Stomach (tissue), 8 donors: ENCODE measurements at regions not wholly inside any gene's neighbourhood (a gene's known extent, or its start where the extent isn't known, plus 50 kb on each side); places are given as distances from the start of the nearest gene placed in this dataset.

Experiments used
- DNase-seq, 2 donors: peaks; one replicate each; pipeline versions ENCODE4 v3.0.0 to v3.0.0-alpha.2; 2013 to 2019
- H3K27ac ChIP-seq, 5 donors: fragments of 200-600 bp in 4 of 5; sonication (generic) in 4 of 5; one replicate each; pipeline ENCODE4 v1.5.1; 2013 to 2019; ENCODE audit warnings: mild to moderate bottlenecking in 1 of 5, moderate library complexity in 1 of 5
- H3K27me3 ChIP-seq, 3 donors: fragments of 200-600 bp; sonication (generic); one replicate each; pipeline ENCODE4 v1.5.1; 2017 to 2019; ENCODE audit warnings: mixed run types in 1 of 3
- H3K36me3 ChIP-seq, 4 donors: fragments of 200-600 bp; sonication (generic); 1 replicate in 3 of 4; 2 replicates in 1 of 4; pipeline ENCODE4 v1.5.1; 2016 to 2019
- H3K4me1 ChIP-seq, 4 donors: fragments of 200-600 bp; sonication (generic); one replicate each; pipeline ENCODE4 v1.5.1; 2016 to 2019
- H3K4me3 ChIP-seq, 4 donors: fragments of 200-600 bp; sonication (generic) in 3 of 4; one replicate each; pipeline ENCODE4 v1.5.1; 2016 to 2019; ENCODE audit warnings: mild to moderate bottlenecking in 1 of 4
- H3K9me3 ChIP-seq, 4 donors: fragments of 200-600 bp; sonication (generic); one replicate each; pipeline ENCODE4 v1.5.1; 2016 to 2019
- CTCF ChIP-seq, 7 experiments: fragments of 450-650 bp in 4 of 7; fragments of 200-600 bp in 3 of 7; sonication (generic) in 3 of 7; IDR thresholded peaks; one replicate each; pipeline ENCODE4 v1.5.1; 2016 to 2019; ENCODE audit warnings: antibody characterized with exemption in 7 of 7, control low read depth in 2 of 7, mild to moderate bottlenecking in 1 of 7
- EP300 ChIP-seq: sonication (generic); formaldehyde crosslinking; IDR thresholded peaks from one replicate; pipeline ENCODE4 v1.6.1; 2017; ENCODE audit warnings: antibody characterized with exemption
- POLR2A ChIP-seq, 4 donors: fragments of 450-650 bp; IDR thresholded peaks; one replicate each; pipeline ENCODE4 v1.6.1; 2016; ENCODE audit warnings: antibody characterized with exemption in 4 of 4, control low read depth in 2 of 4, mild to moderate bottlenecking in 1 of 4, moderate library complexity in 1 of 4
- POLR2AphosphoS5 ChIP-seq, 3 donors: sonication (generic); formaldehyde crosslinking; IDR thresholded peaks; one replicate each; pipeline ENCODE4 v1.6.1; 2016; ENCODE audit warnings: antibody characterized with exemption in 3 of 3
- WGBS, 5 donors: extraction: QIAGEN DNeasy Blood & Tissue Kit in 3 of 5; methylation state at CpG; one replicate each; pipeline versions ENCODE4 v1.1.5 to v1.1.7; 2013 to 2018; 5-methylcytosine and 5-hydroxymethylcytosine counted together
- intact Hi-C: fragments of 100-400 bp; cut with DNase I; formaldehyde crosslinking; loops from one replicate; pipeline ENCODE4 v1.15.1; 2023; ENCODE audit warnings: low total_unique reads
- donor health status: healthy with polysubstance abuse.
- donor health status: Bipolar disorder and iron deficiency.
- donor health status: healthy.

GRCh38 chr13:110985541-110985940 lies 70.7 kb upstream of the ANKRD10 start:
- H3K27me3 ChIP-seq: no peaks in the 10 kb centered on the region
- no peak overlapping the region for H3K4me3 ChIP-seq
- H3K27ac ChIP-seq: no peak overlapping the region
- intact Hi-C loops: no loop called here
- H3K36me3 ChIP-seq: no peaks in the 10 kb centered on the region
- peaks cover 0 to 14% (median 6%) of the 10 kb centered on the region in 4 donors for H3K4me1 ChIP-seq
- WGBS, 5 donors: 38 to 56% (median 48%) methylated on average over 2 of the region's 2 CpGs
- peak in 1 of 2 donors; percentile 28 for DNase-seq
- no peak for TF ChIP-seq CTCF (IDR thresholded peaks at IDR 0.05)
- no peak for TF ChIP-seq EP300
- no peak for TF ChIP-seq POLR2A (IDR thresholded peaks at IDR 0.05)
- TF ChIP-seq POLR2AphosphoS5 (IDR thresholded peaks at IDR 0.05): no peak
- H3K9me3 ChIP-seq: no peaks in the 10 kb centered on the region

GRCh38 chr13:110984798-110985197 lies 69.9 kb upstream of the ANKRD10 start:
- intact Hi-C loops: no loop called here
- no peaks in the 10 kb centered on the region for H3K9me3 ChIP-seq
- no peak overlapping the region for H3K27ac ChIP-seq
- no peaks in the 10 kb centered on the region for H3K27me3 ChIP-seq
- WGBS, 5 donors: 56 to 91% (median 84%) methylated on average over 3 of the region's 3 CpGs
- H3K4me1 ChIP-seq: peaks cover 0 to 14% (median 6%) of the 10 kb centered on the region in 4 donors
- no peak overlapping the region for H3K4me3 ChIP-seq
- DNase-seq: no peak
- TF ChIP-seq POLR2A (IDR thresholded peaks at IDR 0.05) (no peak), EP300 (no peak), CTCF (IDR thresholded peaks at IDR 0.05) (no peak)
- no peaks in the 10 kb centered on the region for H3K36me3 ChIP-seq

GRCh38 chr13:110984381-110984780 lies 69.5 kb upstream of the ANKRD10 start:
- Histone ChIP-seq H3K36me3 (no peaks in the 10 kb centered on the region), H3K27me3 (no peaks in the 10 kb centered on the region), H3K9me3 (peaks cover 0 to 3% (median 0%) of the 10 kb centered on the region in 4 donors), H3K27ac (no peak overlapping the region), H3K4me3 (no peak overlapping the region), H3K4me1 (peaks cover 0 to 14% (median 6%) of the 10 kb centered on the region in 4 donors)
- intact Hi-C loops: no loop called here
- peak in 1 of 2 donors; percentile 30 for DNase-seq
- 59 to 84% (median 71%) methylated on average over 5 of the region's 5 CpGs for WGBS, 5 donors
- TF ChIP-seq POLR2A (IDR thresholded peaks at IDR 0.05) (no peak), CTCF (IDR thresholded peaks at IDR 0.05) (no peak), EP300 (no peak), POLR2AphosphoS5 (IDR thresholded peaks at IDR 0.05) (no peak)

- WGBS, 5 donors: 35 to 45% (median 40%) methylated on average over 4 of the region's 4 CpGs
- intact Hi-C loops: no loop called here
- TF ChIP-seq EP300 (no peak), POLR2A (IDR thresholded peaks at IDR 0.05) (no peak), CTCF (IDR thresholded peaks at IDR 0.05) (no peak), POLR2AphosphoS5 (IDR thresholded peaks at IDR 0.05) (no peak)
Measured at GRCh38 chr13:110983241-110983640, 68.4 kb upstream of the ANKRD10 start.

More at GRCh38 chr13:110983241-110983640, 68.4 kb upstream of the ANKRD10 start:
- H3K4me3 ChIP-seq: no peak overlapping the region
- H3K4me1 ChIP-seq: peaks cover 0 to 14% (median 6%) of the 10 kb centered on the region in 4 donors
- H3K36me3 ChIP-seq: no peaks in the 10 kb centered on the region
- H3K9me3 ChIP-seq: peaks cover 0 to 3% (median 0%) of the 10 kb centered on the region in 4 donors
- no peak for DNase-seq
- H3K27ac ChIP-seq: no peak overlapping the region
- H3K27me3 ChIP-seq: no peaks in the 10 kb centered on the region
